ENCODE measurements at regions not wholly inside any gene's neighbourhood (a gene's known extent, or its start where the extent isn't known, plus 50 kb on each side); places are given as distances from the start of the nearest gene placed in this dataset.

GRCh38 chr5:35337340-35338156 is 107.3 kb upstream of the PRLR start:
- no peak for TF ChIP-seq EZH2 (IDR thresholded peaks at IDR 0.05; ENCODE audit: borderline replicate concordance, low read length)
- TF ChIP-seq CTCF (conservative IDR thresholded peaks at IDR 0.05 in 1 of 2, IDR thresholded peaks at IDR 0.05 in 1 of 2; ENCODE audit: extremely low read depth in 1 of 2, insufficient read depth in 1 of 2, low read depth in 1 of 2, low read length in 2 of 2) = no peak

Data from mammary epithelial cell (primary cell).